GM21367 (cell line): ENCODE measurements at regions not wholly inside any gene's neighbourhood (a gene's known extent, or its start where the extent isn't known, plus 50 kb on each side); places are given as distances from the start of the nearest gene placed in this dataset.
"Not testable (repeated sequence)": the region's sequence is repeated elsewhere in the genome, so short reads cannot be mapped to it uniquely, and the experiment has no call there.

Experiments used
- ATAC-seq: cut with Tn5 transposase; IDR thresholded peaks from one replicate; pipeline ENCODE4 v1.9.1; 2021; ENCODE audit not compliant: unreplicated experiment

GRCh38 chr21:21973806-21974205, 975.6 kb downstream of the NCAM2 start:
- no peak for ATAC-seq

DNA sequence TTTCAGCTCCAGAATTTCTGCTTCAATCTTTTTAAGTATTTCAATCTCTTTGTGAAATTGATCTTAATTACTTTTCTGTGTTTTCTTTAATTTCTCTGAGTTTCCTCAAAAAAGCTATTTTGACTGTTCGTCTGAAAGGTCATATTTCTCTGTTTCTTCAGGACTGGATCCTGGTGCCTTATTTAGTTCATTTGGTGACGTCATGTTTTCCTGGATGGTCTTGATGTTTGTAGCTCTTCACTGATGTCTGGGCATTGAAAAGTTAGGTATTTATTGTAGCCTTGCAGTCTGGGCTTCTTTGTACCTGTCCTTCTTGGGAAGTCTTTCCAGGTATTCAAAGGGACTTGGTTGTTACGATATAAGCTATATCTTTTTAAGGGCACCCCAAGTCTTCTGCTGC, 998.7 kb downstream of the NCAM2 start:
- no peak for ATAC-seq

- ATAC-seq: no peak
Observed at GRCh38 chr21:21997390-21998333, 999.5 kb downstream of the NCAM2 start.

DNA sequence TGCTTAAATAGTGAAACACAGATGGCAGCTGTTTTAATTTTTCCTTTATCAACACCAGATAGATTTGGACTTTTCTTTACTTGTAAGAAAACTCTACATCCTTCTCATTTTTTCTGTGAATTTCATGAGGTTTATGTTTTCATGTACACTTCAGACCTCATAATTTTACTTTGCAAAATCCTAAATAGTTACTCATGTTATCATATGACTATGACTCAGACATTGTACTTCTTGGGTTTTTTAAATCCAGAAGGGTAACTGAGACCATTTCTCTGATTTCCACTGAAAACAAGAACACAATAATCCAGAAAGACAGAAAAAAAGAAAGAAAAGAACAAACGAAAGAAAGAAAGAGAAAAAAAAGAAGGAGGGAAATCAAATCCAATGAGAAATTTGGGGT, 1021.6 kb downstream of the NCAM2 start:
- no peak for ATAC-seq

- ATAC-seq: no peak
Observed at GRCh38 chr21:22020221-22020620, 1022.0 kb downstream of the NCAM2 start.

DNA sequence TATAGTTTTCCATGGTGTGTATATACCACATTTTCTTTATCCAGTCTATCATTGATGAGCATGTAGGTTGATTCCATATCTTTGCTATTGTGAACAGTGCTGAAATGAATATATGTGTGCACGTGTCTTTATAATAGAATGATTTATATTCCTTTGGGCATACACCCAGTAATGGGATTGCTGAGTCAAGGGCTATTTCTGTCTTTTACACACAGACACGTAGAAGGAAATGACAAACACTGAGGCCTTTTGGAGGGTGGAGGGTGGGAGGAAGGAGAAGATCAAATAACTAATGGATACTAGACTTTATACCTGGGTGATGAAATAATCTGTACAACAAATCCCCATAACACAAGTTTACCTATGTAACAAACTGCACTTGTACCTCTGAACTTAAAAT, 1025.7 kb downstream of the NCAM2 start:
- not testable (repeated sequence) for ATAC-seq

DNA sequence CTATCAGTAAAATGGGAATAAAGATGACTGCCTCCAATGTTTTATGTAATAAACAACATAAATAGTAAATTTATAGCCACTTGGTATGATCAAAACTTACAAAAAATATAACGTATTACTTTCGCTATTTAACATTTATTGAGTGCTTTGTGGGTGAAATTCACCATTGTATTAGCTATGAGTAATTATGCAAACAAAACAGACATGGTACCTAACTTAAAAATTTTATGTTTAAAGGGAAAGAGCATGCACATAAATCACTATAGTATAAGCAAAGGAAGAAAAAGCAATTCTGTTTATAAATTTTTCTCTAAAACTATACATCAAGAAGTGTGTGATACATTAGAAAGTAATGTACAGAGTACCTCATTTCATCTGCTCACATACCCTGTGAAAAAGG, 1046.2 kb downstream of the NCAM2 start:
- no peak for ATAC-seq

GRCh38 chr21:22046576-22046975, 1048.4 kb downstream of the NCAM2 start:
- ATAC-seq: no peak

DNA sequence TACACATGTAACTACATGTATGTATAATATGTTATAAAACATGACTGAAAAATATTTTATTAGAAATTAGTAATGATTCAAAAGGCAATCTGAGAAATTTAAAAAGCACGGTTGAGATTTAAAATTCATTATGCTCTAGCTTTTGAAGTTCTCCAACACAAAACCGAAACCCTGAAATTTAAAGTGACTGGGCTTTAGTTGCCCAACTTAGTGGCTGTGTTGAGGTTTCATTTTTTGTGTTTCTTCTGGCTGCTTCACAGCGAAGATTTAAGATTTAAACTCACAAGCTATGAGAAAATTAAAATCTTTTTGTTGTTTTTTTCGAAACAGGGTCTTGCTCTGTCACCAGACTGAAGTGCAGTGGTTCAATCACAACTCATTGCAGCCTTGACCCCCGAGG, 1058.7 kb downstream of the NCAM2 start:
- no peak for ATAC-seq

- ATAC-seq: no peak
Observed at GRCh38 chr21:22062472-22063139, 1064.4 kb downstream of the NCAM2 start.

- ATAC-seq: no peak
Observed at GRCh38 chr21:22063140-22063539, 1064.9 kb downstream of the NCAM2 start.

- no peak for ATAC-seq
Observed at GRCh38 chr21:22076471-22076870, 1078.3 kb downstream of the NCAM2 start.

DNA sequence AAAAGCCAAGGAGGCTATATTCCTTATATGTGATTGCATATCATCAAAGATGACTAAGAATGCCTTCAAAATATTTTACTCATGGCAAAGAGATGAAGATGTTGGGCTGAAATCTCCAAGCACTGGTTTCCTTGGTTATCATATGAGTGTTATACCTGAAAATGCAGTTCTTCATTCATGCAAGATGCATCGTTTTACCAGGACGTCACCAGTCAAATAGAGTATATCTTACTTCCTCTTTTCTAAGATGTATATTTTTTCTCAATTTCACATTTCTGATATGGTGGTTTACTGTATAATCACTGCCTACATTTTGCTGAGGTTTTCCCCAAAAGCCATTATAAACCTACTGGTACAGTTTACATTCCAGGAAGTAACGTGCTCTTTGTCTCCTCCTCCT, 1085.7 kb downstream of the NCAM2 start:
- no peak for ATAC-seq

DNA sequence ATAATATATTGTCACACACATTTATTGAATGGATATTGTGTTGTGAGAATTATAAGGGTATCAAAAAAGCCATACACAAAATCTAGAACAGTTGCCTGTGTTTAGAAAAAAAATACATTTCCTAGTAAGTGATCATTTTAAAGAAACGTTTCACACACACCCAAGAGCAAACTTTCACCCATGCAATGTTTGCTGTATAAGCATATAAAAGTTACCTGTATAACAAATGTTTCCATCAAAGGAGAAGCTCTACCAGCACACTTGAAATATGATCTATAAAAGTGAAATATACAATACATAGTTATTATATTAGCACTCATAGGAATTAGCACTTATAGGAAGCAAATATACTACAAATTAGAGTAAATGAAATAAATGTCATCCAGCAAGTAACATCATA, 1098.1 kb downstream of the NCAM2 start:
- no peak for ATAC-seq

- ATAC-seq: no peak
Observed at GRCh38 chr21:22106720-22107410, 1108.7 kb downstream of the NCAM2 start.

DNA sequence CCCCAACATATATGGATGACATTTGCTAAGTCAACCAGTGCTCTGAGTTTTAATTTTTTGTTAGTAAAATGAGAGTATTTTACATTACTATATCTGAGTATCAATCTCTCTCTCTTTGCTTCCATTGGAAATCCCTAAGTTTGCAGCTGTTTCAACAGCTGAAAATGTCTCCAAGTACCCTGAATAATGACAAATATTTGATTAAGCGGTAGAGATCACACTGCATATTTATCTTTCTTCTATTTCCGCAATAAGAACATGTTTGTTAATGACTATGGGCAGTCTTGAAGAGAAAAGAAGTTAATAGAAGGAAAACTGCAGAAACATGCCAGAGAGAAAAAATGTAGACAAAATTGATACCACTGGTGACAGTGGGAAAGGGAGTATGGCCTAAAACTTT, 1117.5 kb downstream of the NCAM2 start:
- ATAC-seq: no peak

DNA sequence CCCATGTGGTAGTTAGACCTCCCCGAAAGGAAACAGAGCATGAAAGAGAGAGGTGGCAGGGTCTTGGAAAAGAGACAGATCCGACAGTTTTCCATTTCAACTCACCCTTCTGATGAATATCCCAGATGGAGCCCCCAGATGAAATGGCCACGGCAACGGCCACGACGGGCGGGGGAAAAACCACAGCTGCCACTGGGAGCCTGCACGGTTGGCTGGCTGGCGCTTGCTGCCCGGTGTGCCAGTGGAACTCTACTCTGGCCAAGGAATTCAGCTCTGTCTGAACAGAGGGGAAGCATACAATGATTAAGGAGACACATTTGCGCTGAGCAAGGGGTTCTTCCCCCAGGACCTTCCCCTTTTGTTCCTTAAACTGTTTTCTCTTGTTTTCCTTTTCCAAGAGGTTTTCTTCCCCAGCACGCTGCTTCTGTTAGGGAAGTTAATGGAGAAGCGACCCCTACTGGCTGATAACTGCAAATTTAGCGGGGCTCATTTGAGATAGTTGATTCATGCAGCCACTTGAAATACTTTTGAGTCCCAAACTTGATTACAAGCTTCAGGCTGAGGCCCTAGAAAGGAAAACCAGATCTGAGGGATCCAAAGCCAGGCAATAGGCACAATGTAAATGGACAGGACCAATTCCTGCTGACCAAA, 1122.5 kb downstream of the NCAM2 start:
- no peak for ATAC-seq

GRCh38 chr21:22125581-22125980, 1127.4 kb downstream of the NCAM2 start:
- ATAC-seq: no peak

- no peak for ATAC-seq
Observed at GRCh38 chr21:22128671-22129070, 1130.5 kb downstream of the NCAM2 start.

DNA sequence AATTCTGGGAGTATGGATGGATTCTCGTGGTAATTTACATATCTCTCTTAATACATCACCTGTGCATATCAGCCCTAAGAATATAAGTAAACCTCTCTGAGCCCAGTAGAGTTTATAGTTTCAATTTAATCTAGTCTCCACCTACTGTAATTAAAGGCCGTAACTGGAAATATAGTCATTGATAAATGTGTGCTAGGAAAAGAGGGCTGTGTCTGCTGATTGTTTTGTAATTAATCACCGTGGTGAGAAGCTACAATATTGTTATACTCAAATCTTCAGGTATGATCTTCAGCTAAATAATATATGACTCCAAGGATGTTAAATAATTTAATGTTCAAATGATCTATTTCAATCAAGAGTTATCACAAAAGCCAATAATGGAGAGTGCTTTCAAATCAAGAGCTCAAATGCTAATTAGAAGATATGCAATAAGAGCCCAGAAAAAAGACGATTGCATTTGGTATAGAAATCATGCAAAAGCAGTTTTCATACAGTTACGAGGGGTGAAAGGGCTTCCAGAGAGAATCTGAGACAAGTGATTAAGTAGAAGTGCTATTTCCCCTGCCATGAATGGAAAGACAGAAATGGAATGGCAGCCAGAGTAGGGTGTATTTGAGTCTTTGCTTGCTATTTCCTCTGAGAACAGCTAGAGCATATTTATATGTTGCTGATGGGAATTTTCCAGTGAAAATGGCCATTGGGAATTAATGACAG, 1134.3 kb downstream of the NCAM2 start:
- ATAC-seq: no peak

- ATAC-seq: no peak
Observed at GRCh38 chr21:22136740-22137139, 1138.5 kb downstream of the NCAM2 start.
